ENCODE measurements at regions not wholly inside any gene's neighbourhood (a gene's known extent, or its start where the extent isn't known, plus 50 kb on each side); places are given as distances from the start of the nearest gene placed in this dataset.

- DNase-seq (ENCODE audit: low read depth) (no peak), FAIRE-seq (no peak)
- Histone ChIP-seq H3K79me2 (ENCODE audit: insufficient read depth, low read length) (no peaks in the 10 kb centered on the region), H3K4me1 (ENCODE audit: insufficient read depth, low read length) (no peaks in the 10 kb centered on the region), H3K36me3 (ENCODE audit: insufficient read depth, low read length) (no peaks in the 10 kb centered on the region), H3K9me3 (ENCODE audit: insufficient read depth, low read depth, low read length) (no peaks in the 10 kb centered on the region), H3K4me2 (ENCODE audit: low read length) (no peak overlapping the region), H3K9ac (ENCODE audit: low read length) (no peak overlapping the region), H2AFZ (ENCODE audit: low read depth, low read length) (no peak overlapping the region), H3K4me3 (ENCODE audit: insufficient read depth, low read depth, low read length) (no peak overlapping the region), H4K20me1 (ENCODE audit: insufficient read depth, low read length) (no peaks in the 10 kb centered on the region), H3K27ac (ENCODE audit: low read depth, low read length) (no peak overlapping the region), H3K27me3 (ENCODE audit: insufficient read depth, low read length) (no peaks in the 10 kb centered on the region)
- H3K4me3 Mint-ChIP-seq (ENCODE audit: unreplicated experiment): no peak overlapping the region
- no peaks in the 10 kb centered on the region for H3K9me3 Mint-ChIP-seq (ENCODE audit: unreplicated experiment)
- H3K27me3 Mint-ChIP-seq (ENCODE audit: low read depth, unreplicated experiment): peaks cover 17% of the 10 kb centered on the region
- no peaks in the 10 kb centered on the region for H3K4me1 Mint-ChIP-seq (ENCODE audit: low read depth, unreplicated experiment)
- TF ChIP-seq CTCF (IDR thresholded peaks at IDR 0.05; ENCODE audit: insufficient read depth, low read depth, low read length): no peak
- no peak for TF ChIP-seq EZH2 (IDR thresholded peaks at IDR 0.05; ENCODE audit: insufficient read depth, low read length)
- no peaks in the 10 kb centered on the region for H3K36me3 Mint-ChIP-seq (ENCODE audit: low read depth, unreplicated experiment)
- no peak overlapping the region for H3K27ac Mint-ChIP-seq (ENCODE audit: unreplicated experiment)
Observed at GRCh38 chr9:107793541-107793940, 304.0 kb upstream of the KLF4 start.

- Mint-ChIP-seq H3K9me3 (ENCODE audit: unreplicated experiment) (no peaks in the 10 kb centered on the region), H3K36me3 (ENCODE audit: low read depth, unreplicated experiment) (no peaks in the 10 kb centered on the region), H3K27ac (ENCODE audit: unreplicated experiment) (no peak overlapping the region), H3K4me1 (ENCODE audit: low read depth, unreplicated experiment) (no peaks in the 10 kb centered on the region), H3K4me3 (ENCODE audit: unreplicated experiment) (no peak overlapping the region), H3K27me3 (ENCODE audit: low read depth, unreplicated experiment) (peaks cover 18% of the 10 kb centered on the region)
- Histone ChIP-seq H3K36me3 (ENCODE audit: insufficient read depth, low read length) (no peaks in the 10 kb centered on the region), H3K4me2 (ENCODE audit: low read length) (no peak overlapping the region), H2AFZ (ENCODE audit: low read depth, low read length) (no peak overlapping the region), H3K9ac (ENCODE audit: low read length) (no peak overlapping the region), H4K20me1 (ENCODE audit: insufficient read depth, low read length) (no peaks in the 10 kb centered on the region), H3K4me3 (ENCODE audit: insufficient read depth, low read depth, low read length) (no peak overlapping the region), H3K27me3 (ENCODE audit: insufficient read depth, low read length) (no peaks in the 10 kb centered on the region), H3K79me2 (ENCODE audit: insufficient read depth, low read length) (no peaks in the 10 kb centered on the region), H3K9me3 (ENCODE audit: insufficient read depth, low read depth, low read length) (no peaks in the 10 kb centered on the region), H3K27ac (ENCODE audit: low read depth, low read length) (no peak overlapping the region), H3K4me1 (ENCODE audit: insufficient read depth, low read length) (no peaks in the 10 kb centered on the region)
- DNase-seq (ENCODE audit: low read depth): no peak
- no peak for TF ChIP-seq CTCF (IDR thresholded peaks at IDR 0.05; ENCODE audit: insufficient read depth, low read depth, low read length)
- FAIRE-seq: no peak
Observed at GRCh38 chr9:107792596-107792995, 303.0 kb upstream of the KLF4 start.

- Histone ChIP-seq H3K4me2 (ENCODE audit: low read length) (no peak overlapping the region), H3K9me3 (ENCODE audit: insufficient read depth, low read depth, low read length) (no peaks in the 10 kb centered on the region), H3K27me3 (ENCODE audit: insufficient read depth, low read length) (no peaks in the 10 kb centered on the region), H3K36me3 (ENCODE audit: insufficient read depth, low read length) (no peaks in the 10 kb centered on the region), H3K4me3 (ENCODE audit: insufficient read depth, low read depth, low read length) (no peak overlapping the region), H2AFZ (ENCODE audit: low read depth, low read length) (no peak overlapping the region), H3K4me1 (ENCODE audit: insufficient read depth, low read length) (no peaks in the 10 kb centered on the region), H3K27ac (ENCODE audit: low read depth, low read length) (no peak overlapping the region), H3K79me2 (ENCODE audit: insufficient read depth, low read length) (no peaks in the 10 kb centered on the region), H3K9ac (ENCODE audit: low read length) (no peak overlapping the region), H4K20me1 (ENCODE audit: insufficient read depth, low read length) (no peaks in the 10 kb centered on the region)
- peaks cover 18% of the 10 kb centered on the region for H3K27me3 Mint-ChIP-seq (ENCODE audit: low read depth, unreplicated experiment)
- no peak for FAIRE-seq
- no peak for DNase-seq (ENCODE audit: low read depth)
- H3K4me3 Mint-ChIP-seq (ENCODE audit: unreplicated experiment): no peak overlapping the region
- TF ChIP-seq CTCF (IDR thresholded peaks at IDR 0.05; ENCODE audit: insufficient read depth, low read depth, low read length) (no peak), EZH2 (IDR thresholded peaks at IDR 0.05; ENCODE audit: insufficient read depth, low read length) (no peak)
- H3K9me3 Mint-ChIP-seq (ENCODE audit: unreplicated experiment): no peaks in the 10 kb centered on the region
- H3K4me1 Mint-ChIP-seq (ENCODE audit: low read depth, unreplicated experiment): no peaks in the 10 kb centered on the region
- H3K36me3 Mint-ChIP-seq (ENCODE audit: low read depth, unreplicated experiment): no peaks in the 10 kb centered on the region
- no peak overlapping the region for H3K27ac Mint-ChIP-seq (ENCODE audit: unreplicated experiment)
Observed at GRCh38 chr9:107792006-107792405, 302.4 kb upstream of the KLF4 start.

Data from astrocyte (in vitro differentiated cells and primary cell).